HG03064 (cell line): ENCODE measurements at regions not wholly inside any gene's neighbourhood (a gene's known extent, or its start where the extent isn't known, plus 50 kb on each side); places are given as distances from the start of the nearest gene placed in this dataset.
A peak's percentile ranks its signal among the peaks of the same experiment; 100 is the strongest.

Experiments used
- ATAC-seq: cut with Tn5 transposase; IDR thresholded peaks from one replicate; pipeline ENCODE4 v1.9.1; 2021; ENCODE audit warnings: low read depth; ENCODE audit not compliant: unreplicated experiment

GRCh38 chr3:22907161-22907780 is 295.9 kb upstream of the UBE2E2 start:
- no peak for ATAC-seq

GRCh38 chr3:22907796-22908195 is 295.3 kb upstream of the UBE2E2 start:
- ATAC-seq: no peak

GRCh38 chr3:22908989-22909507 is 294.1 kb upstream of the UBE2E2 start:
- ATAC-seq: no peak

GRCh38 chr3:22916933-22917332 is 286.2 kb upstream of the UBE2E2 start:
- no peak for ATAC-seq

- ATAC-seq: no peak
These were observed 283.1 kb upstream of the UBE2E2 start for GRCh38 chr3:22920006-22920405.

GRCh38 chr3:22922317-22922716 is 280.8 kb upstream of the UBE2E2 start:
- no peak for ATAC-seq

- no peak for ATAC-seq
These were observed 279.4 kb upstream of the UBE2E2 start for GRCh38 chr3:22923711-22924110.

GRCh38 chr3:22928216-22929110 is 274.7 kb upstream of the UBE2E2 start:
- ATAC-seq: no peak

GRCh38 chr3:22933051-22933840 is 269.9 kb upstream of the UBE2E2 start:
- ATAC-seq: no peak

GRCh38 chr3:22933841-22934116 is 269.3 kb upstream of the UBE2E2 start:
- ATAC-seq: no peak

- ATAC-seq: no peak
These were observed 268.1 kb upstream of the UBE2E2 start for GRCh38 chr3:22935040-22935439.

- ATAC-seq: no peak
These were observed 265.6 kb upstream of the UBE2E2 start for GRCh38 chr3:22937536-22937935.

GRCh38 chr3:22938739-22939138 is 264.4 kb upstream of the UBE2E2 start:
- ATAC-seq: no peak

- no peak for ATAC-seq
These were observed 263.8 kb upstream of the UBE2E2 start for GRCh38 chr3:22939349-22939748.

- ATAC-seq: no peak
These were observed 262.8 kb upstream of the UBE2E2 start for GRCh38 chr3:22940285-22940684.

- no peak for ATAC-seq
These were observed 260.1 kb upstream of the UBE2E2 start for GRCh38 chr3:22942981-22943380.

- ATAC-seq: no peak
These were observed 255.3 kb upstream of the UBE2E2 start for GRCh38 chr3:22947851-22948250.

- no peak for ATAC-seq
These were observed 251.2 kb upstream of the UBE2E2 start for GRCh38 chr3:22951910-22952309.

GRCh38 chr3:22952860-22953259 is 250.3 kb upstream of the UBE2E2 start:
- no peak for ATAC-seq

GRCh38 chr3:22959593-22959992 is 243.5 kb upstream of the UBE2E2 start:
- ATAC-seq: peak; percentile 85
